Tibial artery (tissue), 4 donors: ENCODE measurements at regions not wholly inside any gene's neighbourhood (a gene's known extent, or its start where the extent isn't known, plus 50 kb on each side); places are given as distances from the start of the nearest gene placed in this dataset.

Source experiments
- DNase-seq, 2 donors: peaks; one replicate each; pipeline ENCODE4 v3.0.0-alpha.2; 2019
- H3K27ac ChIP-seq, 2 donors: fragments of 200-600 bp; sonication (generic) in 1 of 2; 1 replicate in 1 of 2; 2 replicates in 1 of 2; pipeline ENCODE4 v1.5.1; 2018 to 2019; ENCODE audit warnings: mild to moderate bottlenecking in 1 of 2
- H3K27me3 ChIP-seq, 2 donors: fragments of 200-600 bp; sonication (generic) in 1 of 2; one replicate each; pipeline versions ENCODE4 v1.5.1 to v1.6.0; 2016 to 2019
- H3K36me3 ChIP-seq, 3 donors: fragments of 200-600 bp; sonication (generic) in 2 of 3; one replicate each; pipeline ENCODE4 v1.5.1; 2016 to 2019; ENCODE audit warnings: mild to moderate bottlenecking in 2 of 3
- H3K4me1 ChIP-seq, 4 donors: fragments of 200-600 bp; sonication (generic) in 2 of 4; 1 replicate in 3 of 4; 2 replicates in 1 of 4; pipeline ENCODE4 v1.5.1; 2016 to 2019
- H3K4me3 ChIP-seq, 2 donors: fragments of 200-600 bp; sonication (generic) in 1 of 2; 1 replicate in 1 of 2; 2 replicates in 1 of 2; pipeline ENCODE4 v1.5.1; 2018 to 2019; ENCODE audit warnings: mild to moderate bottlenecking in 2 of 2
- H3K9me3 ChIP-seq, 3 donors: fragments of 200-600 bp; sonication (generic) in 1 of 3; one replicate each; pipeline ENCODE4 v1.5.1; 2016 to 2019
- CTCF ChIP-seq, 2 experiments: fragments of 200-600 bp in 1 of 2; fragments of 450-650 bp in 1 of 2; IDR thresholded peaks; one replicate each; pipeline ENCODE4 v1.5.1; 2017 to 2019; ENCODE audit warnings: antibody characterized with exemption in 2 of 2, mild to moderate bottlenecking in 1 of 2, moderate library complexity in 1 of 2
- intact Hi-C: fragments of 100-400 bp; cut with DNase I; formaldehyde crosslinking; loops from one replicate; pipeline ENCODE4 v1.15.0; 2023; ENCODE audit warnings: low total_unique reads

- Histone ChIP-seq H3K9me3 (no peaks in the 10 kb centered on the region), H3K4me3 (no peak overlapping the region), H3K27me3 (no peaks in the 10 kb centered on the region), H3K36me3 (no peaks in the 10 kb centered on the region), H3K4me1 (no peaks in the 10 kb centered on the region), H3K27ac (no peak overlapping the region)
- TF ChIP-seq CTCF (IDR thresholded peaks at IDR 0.05) = no peak
- intact Hi-C loops = no loop called here
- DNase-seq = no peak
These were observed 486.7 kb upstream of the ZP4 start for GRCh38 chr1:238377280-238377919.

GRCh38 chr1:238370599-238370998 is 479.9 kb upstream of the ZP4 start:
- DNase-seq = no peak
- no peak overlapping the region for H3K4me3 ChIP-seq
- H3K9me3 ChIP-seq = no peaks in the 10 kb centered on the region
- no peaks in the 10 kb centered on the region for H3K27me3 ChIP-seq
- TF ChIP-seq CTCF (IDR thresholded peaks at IDR 0.05) = no peak
- no peak overlapping the region for H3K27ac ChIP-seq
- H3K4me1 ChIP-seq = no peaks in the 10 kb centered on the region
- H3K36me3 ChIP-seq = no peaks in the 10 kb centered on the region
- intact Hi-C loops = no loop called here

GRCh38 chr1:238364214-238364892 is 473.6 kb upstream of the ZP4 start:
- no peak overlapping the region for H3K27ac ChIP-seq
- H3K36me3 ChIP-seq = no peaks in the 10 kb centered on the region
- no peaks in the 10 kb centered on the region for H3K27me3 ChIP-seq
- DNase-seq = no peak
- no peak for TF ChIP-seq CTCF (IDR thresholded peaks at IDR 0.05)
- H3K4me1 ChIP-seq = no peaks in the 10 kb centered on the region
- no peak overlapping the region for H3K4me3 ChIP-seq
- H3K9me3 ChIP-seq = no peaks in the 10 kb centered on the region
- intact Hi-C loops = no loop called here

- no peak for TF ChIP-seq CTCF (IDR thresholded peaks at IDR 0.05)
- intact Hi-C loops = no loop called here
- Histone ChIP-seq H3K36me3 (no peaks in the 10 kb centered on the region), H3K4me1 (no peaks in the 10 kb centered on the region), H3K27me3 (no peaks in the 10 kb centered on the region), H3K4me3 (no peak overlapping the region), H3K9me3 (no peaks in the 10 kb centered on the region), H3K27ac (no peak overlapping the region)
- no peak for DNase-seq
These were observed 469.8 kb upstream of the ZP4 start for GRCh38 chr1:238360474-238360873.

- no peak for TF ChIP-seq CTCF (IDR thresholded peaks at IDR 0.05)
- no peaks in the 10 kb centered on the region for H3K27me3 ChIP-seq
These were observed 459.7 kb upstream of the ZP4 start for GRCh38 chr1:238350471-238350870.

More at GRCh38 chr1:238350471-238350870, 459.7 kb upstream of the ZP4 start:
- Histone ChIP-seq H3K36me3 (no peaks in the 10 kb centered on the region), H3K9me3 (no peaks in the 10 kb centered on the region), H3K27ac (no peak overlapping the region), H3K4me3 (no peak overlapping the region), H3K4me1 (no peaks in the 10 kb centered on the region)
- intact Hi-C loops = no loop called here
- no peak for DNase-seq
